A673 (cell line): ENCODE measurements at regions not wholly inside any gene's neighbourhood (a gene's known extent, or its start where the extent isn't known, plus 50 kb on each side); places are given as distances from the start of the nearest gene placed in this dataset.

Source experiments
- BruUV-seq: library from RNA; stranded (reverse); fragments of 400-500 nt; replicated peaks from 2 replicates; lab custom pipeline; 2021; lab: Mats Ljungman, UMichigan
- CTCF ChIA-PET: fragments of 300-600 bp; sonication (Branson Sonifier 250); formaldehyde crosslinking; loops from one replicate; lab custom pipeline; 2022; ENCODE audit warnings: antibody characterized with exemption; lab: Charles Lee
- POLR2A ChIA-PET: fragments of 300-600 bp; sonication (Branson Sonifier 250); formaldehyde crosslinking; loops from one replicate; lab custom pipeline; 2022; ENCODE audit warnings: antibody characterized with exemption; ENCODE audit not compliant: low non-redundant PET; lab: Charles Lee
- DNase-seq: peaks from one replicate; pipeline ENCODE4 v3.0.0-alpha.2; 2015; ENCODE audit warnings: low spot score
- H3K27ac ChIP-seq: fragments of 200-600 bp; sonication (generic); 2 replicates; pipeline ENCODE4 v1.5.1; 2016; ENCODE audit warnings: mixed run types, low read depth, mild to moderate bottlenecking, mixed read lengths, antibody characterized with exemption, low read length; ENCODE audit not compliant: poor library complexity, severe bottlenecking
- H3K27me3 ChIP-seq: fragments of 200-600 bp; sonication (generic); replicated peaks from 2 replicates; pipeline ENCODE4 v1.6.1; 2017; ENCODE audit warnings: mixed run types, low read depth, mild to moderate bottlenecking, mixed read lengths, antibody characterized with exemption, low read length; ENCODE audit not compliant: insufficient read depth, poor library complexity
- H3K36me3 ChIP-seq: fragments of 200-600 bp; sonication (generic); 2 replicates; pipeline ENCODE4 v1.6.1; 2016; ENCODE audit warnings: mixed run types, mild to moderate bottlenecking, mixed read lengths, antibody characterized with exemption, low read length; ENCODE audit not compliant: insufficient read depth, poor library complexity, severe bottlenecking
- H3K4me1 ChIP-seq: fragments of 200-600 bp; sonication (generic); 2 replicates; pipeline ENCODE4 v1.6.1; 2017; ENCODE audit warnings: mixed run types, mild to moderate bottlenecking, mixed read lengths, antibody characterized with exemption, low read length; ENCODE audit not compliant: insufficient read depth, poor library complexity, severe bottlenecking
- H3K4me3 ChIP-seq: fragments of 200-600 bp; sonication (generic); 2 replicates; pipeline ENCODE4 v1.5.1; 2016; ENCODE audit warnings: low read depth, mixed run types, mild to moderate bottlenecking, mixed read lengths, low read length; ENCODE audit not compliant: poor library complexity, severe bottlenecking
- H3K9me3 ChIP-seq: fragments of 200-600 bp; sonication (generic); 2 replicates; pipeline ENCODE4 v1.6.1; 2016; ENCODE audit warnings: mixed run types, low read depth, mild to moderate bottlenecking, mixed read lengths, antibody characterized with exemption, low read length; ENCODE audit not compliant: poor library complexity, severe bottlenecking
- CTCF ChIP-seq: fragments of 300-800, 200-600 bp; sonication (generic); conservative IDR thresholded peaks from 2 replicates; pipeline ENCODE4 v1.5.1; 2017; ENCODE audit warnings: low read depth, mild to moderate bottlenecking, antibody characterized with exemption, low read length, moderate library complexity, mixed read lengths
- EZH2 ChIP-seq: fragments of 200-600 bp; sonication (generic); IDR thresholded peaks from 2 replicates; pipeline ENCODE4 v1.6.1; 2017; ENCODE audit warnings: borderline replicate concordance, low read depth, mild to moderate bottlenecking, mixed read lengths, antibody characterized with exemption, low read length; ENCODE audit not compliant: poor library complexity, severe bottlenecking
- intact Hi-C: fragments of 100-400 bp; cut with micrococcal nuclease; formaldehyde crosslinking; loops from one replicate; pipeline ENCODE4 v1.10.0; 2022; ENCODE audit not compliant: unreplicated experiment

GRCh38 chr16:5461141-5461540 is 363.5 kb upstream of the EEF2KMT start:
- TF ChIP-seq CTCF (no peak), EZH2 (no peak)
- Histone ChIP-seq H3K27ac (no peak overlapping the region), H3K4me1 (no peaks in the 10 kb centered on the region), H3K36me3 (no peaks in the 10 kb centered on the region), H3K4me3 (no peak overlapping the region), H3K9me3 (no peaks in the 10 kb centered on the region), H3K27me3 (peaks cover 45% of the 10 kb centered on the region)
- ChIA-PET POLR2A (no interaction called here), CTCF (no interaction called here)
- intact Hi-C loops: no loop called here
- BruUV-seq: no TSS peak
- no peak for DNase-seq

GRCh38 chr16:5460701-5461100 is 363.1 kb upstream of the EEF2KMT start:
- POLR2A ChIA-PET: no interaction called here
- Histone ChIP-seq H3K9me3 (no peaks in the 10 kb centered on the region), H3K27ac (no peak overlapping the region), H3K27me3 (peaks cover 41% of the 10 kb centered on the region), H3K4me1 (no peaks in the 10 kb centered on the region), H3K4me3 (no peak overlapping the region), H3K36me3 (no peaks in the 10 kb centered on the region)
- intact Hi-C loops: no loop called here
- TF ChIP-seq EZH2 (no peak), CTCF (no peak)
- BruUV-seq: no TSS peak
- CTCF ChIA-PET: no interaction called here
- DNase-seq: no peak

- TF ChIP-seq CTCF: no peak
- peak; percentile 15 for TF ChIP-seq EZH2
- no peaks in the 10 kb centered on the region for H3K36me3 ChIP-seq
- ChIA-PET CTCF (no interaction called here), POLR2A (no interaction called here)
- no peak overlapping the region for H3K27ac ChIP-seq
- no peaks in the 10 kb centered on the region for H3K9me3 ChIP-seq
- DNase-seq: no peak
- no peak overlapping the region for H3K4me3 ChIP-seq
- intact Hi-C loops: no loop called here
- no TSS peak for BruUV-seq
- no peaks in the 10 kb centered on the region for H3K4me1 ChIP-seq
- peaks cover 41% of the 10 kb centered on the region for H3K27me3 ChIP-seq
Observed at GRCh38 chr16:5459863-5460262, 362.3 kb upstream of the EEF2KMT start.
